Peyer's patch (tissue), 4 donors: ENCODE measurements at regions not wholly inside any gene's neighbourhood (a gene's known extent, or its start where the extent isn't known, plus 50 kb on each side); places are given as distances from the start of the nearest gene placed in this dataset.

Experiments
- CTCF ChIP-seq, 6 experiments: fragments of 450-650 bp in 4 of 6; fragments of 200-600 bp in 2 of 6; sonication (generic) in 1 of 6; IDR thresholded peaks; one replicate each; pipeline ENCODE4 v1.5.1; 2017 to 2019; ENCODE audit warnings: antibody characterized with exemption in 6 of 6, mild to moderate bottlenecking in 3 of 6, moderate library complexity in 1 of 6
- POLR2A ChIP-seq, 2 donors: fragments of 450-650 bp; IDR thresholded peaks; one replicate each; pipeline ENCODE4 v1.5.1; 2017; ENCODE audit warnings: antibody characterized with exemption in 2 of 2, mild to moderate bottlenecking in 2 of 2, moderate library complexity in 2 of 2

- TF ChIP-seq CTCF (IDR thresholded peaks at IDR 0.05): no peak
- no peak for TF ChIP-seq POLR2A (IDR thresholded peaks at IDR 0.05)
Observed at GRCh38 chr13:37173214-37173613, 67.8 kb upstream of the CSNK1A1L start.
